LNCaP clone FGC (cell line): ENCODE measurements at regions not wholly inside any gene's neighbourhood (a gene's known extent, or its start where the extent isn't known, plus 50 kb on each side); places are given as distances from the start of the nearest gene placed in this dataset.

ENCODE experiments used
- DNase-seq: peaks from one replicate; pipeline ENCODE4 v3.0.0-alpha.2; 2011; ENCODE audit warnings: low read depth
- H3K4me3 ChIP-seq: 2 replicates; pipeline ENCODE4 v1.5.1; 2011; ENCODE audit warnings: mild to moderate bottlenecking, low read depth, low read length, control low read depth
- CTCF ChIP-seq: IDR thresholded peaks from 2 replicates; pipeline ENCODE4 v1.5.1; 2012; ENCODE audit warnings: mild to moderate bottlenecking; ENCODE audit not compliant: control insufficient read depth, insufficient read depth; ENCODE audit errors: extremely low read depth

GRCh38 chr12:28807535-28807934, 341.5 kb upstream of the FAR2 start:
- peak; percentile 78 for DNase-seq
- no peak overlapping the region for H3K4me3 ChIP-seq
- no peak for TF ChIP-seq CTCF

- TF ChIP-seq CTCF: no peak
Observed at GRCh38 chr12:28811457-28811856, 337.6 kb upstream of the FAR2 start.

GRCh38 chr12:28814246-28814645, 334.8 kb upstream of the FAR2 start:
- TF ChIP-seq CTCF: no peak
- DNase-seq: no peak
- no peak overlapping the region for H3K4me3 ChIP-seq

More at GRCh38 chr12:28811457-28811856, 337.6 kb upstream of the FAR2 start:
- H3K4me3 ChIP-seq: no peak overlapping the region
- no peak for DNase-seq

- no peak for TF ChIP-seq CTCF
- H3K4me3 ChIP-seq: no peak overlapping the region
- no peak for DNase-seq
Observed at GRCh38 chr12:28817524-28817923, 331.6 kb upstream of the FAR2 start.

- no peak for DNase-seq
- no peak overlapping the region for H3K4me3 ChIP-seq
- TF ChIP-seq CTCF: no peak
Observed at GRCh38 chr12:28824193-28824846, 324.8 kb upstream of the FAR2 start.

- no peak overlapping the region for H3K4me3 ChIP-seq
- no peak for TF ChIP-seq CTCF
- DNase-seq: no peak
Observed at GRCh38 chr12:28824849-28825248, 324.2 kb upstream of the FAR2 start.

- TF ChIP-seq CTCF: no peak
- no peak overlapping the region for H3K4me3 ChIP-seq
- DNase-seq: no peak
Observed at GRCh38 chr12:28826766-28827165, 322.3 kb upstream of the FAR2 start.
